ENCODE measurements at regions not wholly inside any gene's neighbourhood (a gene's known extent, or its start where the extent isn't known, plus 50 kb on each side); places are given as distances from the start of the nearest gene placed in this dataset.

- TF ChIP-seq REST (IDR thresholded peaks at IDR 0.05; ENCODE audit: insufficient read depth in 1 of 2, low read depth in 2 of 2, low read length in 2 of 2) = no peak
- TF ChIP-seq POLR2AphosphoS5 (IDR thresholded peaks at IDR 0.05; ENCODE audit: low read depth, low read length) = no peak
- TF ChIP-seq FOXP2 (optimal IDR thresholded peaks at IDR 0.05; ENCODE audit: borderline replicate concordance, extremely low read depth, extremely low read length, insufficient read depth) = no peak
- no peak for TF ChIP-seq SIN3A (IDR thresholded peaks at IDR 0.05; ENCODE audit: borderline replicate concordance, insufficient read depth, low read length)
- TF ChIP-seq TAF1 (IDR thresholded peaks at IDR 0.05; ENCODE audit: borderline replicate concordance, insufficient read depth, low read length) = no peak
Measured at GRCh38 chr2:7243276-7243675, 326.1 kb downstream of the RNF144A start.

GRCh38 chr2:7256377-7256776 is 339.2 kb downstream of the RNF144A start:
- no peak for TF ChIP-seq SIN3A (IDR thresholded peaks at IDR 0.05; ENCODE audit: borderline replicate concordance, insufficient read depth, low read length)
- TF ChIP-seq FOXP2 (optimal IDR thresholded peaks at IDR 0.05; ENCODE audit: borderline replicate concordance, extremely low read depth, extremely low read length, insufficient read depth) = no peak
- no peak for TF ChIP-seq TAF1 (IDR thresholded peaks at IDR 0.05; ENCODE audit: borderline replicate concordance, insufficient read depth, low read length)
- no peak for TF ChIP-seq POLR2AphosphoS5 (IDR thresholded peaks at IDR 0.05; ENCODE audit: low read depth, low read length)
- TF ChIP-seq REST (IDR thresholded peaks at IDR 0.05; ENCODE audit: insufficient read depth in 1 of 2, low read depth in 2 of 2, low read length in 2 of 2) = no peak

- TF ChIP-seq POLR2AphosphoS5 (IDR thresholded peaks at IDR 0.05; ENCODE audit: low read depth, low read length) (no peak), SIN3A (IDR thresholded peaks at IDR 0.05; ENCODE audit: borderline replicate concordance, insufficient read depth, low read length) (no peak)
Measured at GRCh38 chr2:7262727-7263126, 345.5 kb downstream of the RNF144A start.

GRCh38 chr2:7264791-7265190 is 347.6 kb downstream of the RNF144A start:
- no peak for TF ChIP-seq TAF1 (IDR thresholded peaks at IDR 0.05; ENCODE audit: borderline replicate concordance, insufficient read depth, low read length)
- TF ChIP-seq REST (IDR thresholded peaks at IDR 0.05; ENCODE audit: insufficient read depth in 1 of 2, low read depth in 2 of 2, low read length in 2 of 2) = no peak
- TF ChIP-seq SIN3A (IDR thresholded peaks at IDR 0.05; ENCODE audit: borderline replicate concordance, insufficient read depth, low read length) = no peak
- no peak for TF ChIP-seq FOXP2 (optimal IDR thresholded peaks at IDR 0.05; ENCODE audit: borderline replicate concordance, extremely low read depth, extremely low read length, insufficient read depth)
- no peak for TF ChIP-seq POLR2AphosphoS5 (IDR thresholded peaks at IDR 0.05; ENCODE audit: low read depth, low read length)

- no peak for TF ChIP-seq POLR2AphosphoS5 (IDR thresholded peaks at IDR 0.05; ENCODE audit: low read depth, low read length)
- TF ChIP-seq TAF1 (IDR thresholded peaks at IDR 0.05; ENCODE audit: borderline replicate concordance, insufficient read depth, low read length) = no peak
- TF ChIP-seq SIN3A (IDR thresholded peaks at IDR 0.05; ENCODE audit: borderline replicate concordance, insufficient read depth, low read length) = no peak
- TF ChIP-seq FOXP2 (optimal IDR thresholded peaks at IDR 0.05; ENCODE audit: borderline replicate concordance, extremely low read depth, extremely low read length, insufficient read depth) = no peak
- no peak for TF ChIP-seq REST (IDR thresholded peaks at IDR 0.05; ENCODE audit: insufficient read depth in 1 of 2, low read depth in 2 of 2, low read length in 2 of 2)
Measured at GRCh38 chr2:7265286-7265685, 348.1 kb downstream of the RNF144A start.
